ENCODE measurements at regions not wholly inside any gene's neighbourhood (a gene's known extent, or its start where the extent isn't known, plus 50 kb on each side); places are given as distances from the start of the nearest gene placed in this dataset.

DNA sequence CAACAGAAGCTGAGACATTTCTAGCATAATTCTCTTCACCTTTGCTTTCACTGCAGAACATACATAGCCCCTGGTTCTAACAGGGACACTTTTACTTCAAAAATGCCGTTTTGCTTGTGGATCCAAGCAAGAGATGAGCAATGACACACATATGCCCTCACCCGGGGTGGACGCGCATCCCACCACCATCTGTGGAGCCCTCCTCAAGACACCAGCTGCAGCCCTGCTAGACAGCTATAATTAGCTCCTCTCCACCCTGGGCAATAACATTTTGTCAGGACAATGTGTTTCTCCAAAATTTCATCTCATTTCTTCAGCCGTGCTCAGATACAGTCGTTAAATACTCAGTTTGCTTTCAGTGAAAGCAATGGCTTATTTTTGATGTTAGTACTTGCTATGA, 368.7 kb upstream of the RAB6C start:
- no peak for DNase-seq (ENCODE audit: low spot score)
- intact Hi-C loops (cut with DNase I) = no loop called here

DNA sequence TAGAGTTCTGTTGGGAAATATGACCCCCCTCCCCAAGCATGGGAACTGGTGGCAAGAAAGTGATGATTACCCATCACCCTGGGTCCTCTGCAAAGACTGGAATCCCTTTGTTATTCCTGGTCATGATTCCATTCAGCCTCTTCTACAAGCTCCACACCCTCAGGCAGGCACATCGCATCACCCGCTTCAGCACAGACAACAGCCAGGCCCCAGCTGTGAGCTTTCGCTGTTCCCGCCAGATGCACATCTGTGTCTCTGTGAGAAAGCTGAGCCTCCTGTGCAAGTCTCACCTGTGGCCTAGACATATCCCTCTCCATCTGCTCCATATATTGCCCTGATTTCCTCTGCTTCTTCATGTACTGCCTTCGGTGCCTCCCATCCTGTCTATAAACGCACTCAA, 368.0 kb upstream of the RAB6C start:
- intact Hi-C loops (cut with DNase I) = no loop called here
- no peak for DNase-seq (ENCODE audit: low spot score)

DNA sequence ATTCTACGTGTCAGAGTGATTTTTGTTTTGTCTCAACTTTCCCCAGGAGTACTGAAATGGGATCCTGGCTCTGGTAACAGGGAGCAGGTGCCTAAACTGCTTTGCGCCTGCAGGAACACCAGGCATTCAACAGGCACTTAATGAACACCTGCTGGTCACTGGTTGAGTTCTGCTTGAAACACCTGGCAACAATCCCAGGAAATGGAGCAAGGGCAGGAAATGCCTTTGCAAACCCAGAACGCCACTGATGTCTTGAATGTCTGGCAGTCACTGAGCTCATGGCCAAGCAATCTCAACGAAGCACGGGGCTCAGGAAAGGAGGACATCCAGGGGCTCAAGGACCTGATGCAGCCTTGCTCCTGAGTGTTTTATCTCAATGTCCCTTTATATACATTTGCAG, 360.0 kb upstream of the RAB6C start:
- no peak for DNase-seq (ENCODE audit: low spot score)
- intact Hi-C loops (cut with DNase I) = no loop called here

DNA sequence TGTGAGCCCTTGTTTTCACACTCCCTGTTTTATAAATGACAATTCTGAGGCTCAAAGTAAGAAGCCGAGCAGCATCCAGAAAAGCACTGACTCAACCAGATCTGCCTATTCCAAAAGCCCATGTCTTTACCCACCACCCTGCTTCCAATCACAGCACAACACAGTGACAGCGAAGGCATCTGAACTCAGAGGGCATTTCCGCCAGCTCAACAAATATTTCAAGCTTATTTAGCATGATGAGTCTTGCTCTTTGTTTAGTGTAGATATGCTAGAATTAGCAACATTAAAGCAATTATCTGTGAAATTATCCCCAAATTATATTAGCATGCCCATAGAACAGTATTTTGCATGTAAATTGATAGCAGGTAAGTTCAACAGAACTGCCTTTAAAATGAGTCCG, 359.1 kb upstream of the RAB6C start:
- no peak for DNase-seq (ENCODE audit: low spot score)
- intact Hi-C loops (cut with DNase I) = no loop called here

DNA sequence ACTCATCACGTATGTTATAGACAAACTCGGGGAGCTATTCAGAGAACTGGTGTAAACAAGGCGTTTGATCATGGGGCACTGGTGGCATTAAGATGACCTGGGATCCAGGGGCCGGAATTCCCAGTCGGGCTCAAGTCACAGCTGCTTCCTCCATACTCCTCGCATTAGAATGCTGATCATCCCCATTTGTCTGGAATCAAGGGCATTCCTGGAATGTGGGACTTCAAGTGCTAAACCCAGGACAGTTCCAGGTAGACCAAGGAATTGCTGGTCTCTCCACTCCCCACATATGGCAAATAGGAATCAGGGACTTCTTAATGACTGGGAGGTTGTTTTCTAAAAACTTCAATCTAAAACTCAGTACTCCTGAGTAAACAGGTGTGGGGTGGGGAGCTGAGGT, 355.7 kb upstream of the RAB6C start:
- intact Hi-C loops (cut with DNase I) = no loop called here
- DNase-seq (ENCODE audit: low spot score) = no peak

DNA sequence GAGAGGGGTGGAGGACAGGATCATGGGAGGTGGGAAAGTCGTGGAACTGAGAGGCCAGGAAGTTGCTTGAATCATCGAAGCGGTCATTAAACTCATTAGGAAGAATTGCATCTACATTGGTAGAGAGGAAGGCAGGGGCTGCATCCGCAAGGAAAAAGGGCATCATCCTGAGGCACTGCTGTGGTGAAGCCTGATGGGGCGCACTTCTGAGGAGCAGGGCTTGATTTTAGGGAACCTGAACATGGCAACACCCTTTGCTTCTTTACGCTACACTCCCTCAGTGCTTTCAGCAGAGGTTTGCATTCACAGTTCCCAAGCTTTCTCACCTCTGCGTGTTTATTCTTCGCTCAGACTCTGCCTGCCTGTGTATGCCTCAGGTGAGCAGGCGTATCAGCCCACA, 352.0 kb upstream of the RAB6C start:
- DNase-seq (ENCODE audit: low spot score) = no peak
- intact Hi-C loops (cut with DNase I) = no loop called here

DNA sequence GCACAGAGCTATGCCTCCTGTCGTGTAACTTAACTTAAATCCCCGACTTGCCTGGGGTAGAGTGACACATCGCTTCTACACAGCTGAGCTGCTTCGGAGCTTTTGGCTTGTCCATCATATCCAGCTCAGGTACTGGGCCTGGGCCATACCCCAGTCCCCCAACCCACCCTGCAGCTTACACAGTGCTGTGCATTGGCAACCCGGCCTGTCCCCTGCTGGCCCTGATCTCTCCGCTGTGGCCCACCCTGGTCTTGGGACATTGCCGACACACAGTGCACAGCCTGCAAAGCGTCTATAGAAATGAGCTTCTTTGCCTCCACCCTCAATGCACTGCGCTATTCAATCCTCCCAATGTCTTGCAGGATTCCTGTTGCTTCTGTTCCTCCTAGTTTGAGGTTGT, 342.8 kb upstream of the RAB6C start:
- no peak for DNase-seq (ENCODE audit: low spot score)
- intact Hi-C loops (cut with DNase I) = no loop called here

DNA sequence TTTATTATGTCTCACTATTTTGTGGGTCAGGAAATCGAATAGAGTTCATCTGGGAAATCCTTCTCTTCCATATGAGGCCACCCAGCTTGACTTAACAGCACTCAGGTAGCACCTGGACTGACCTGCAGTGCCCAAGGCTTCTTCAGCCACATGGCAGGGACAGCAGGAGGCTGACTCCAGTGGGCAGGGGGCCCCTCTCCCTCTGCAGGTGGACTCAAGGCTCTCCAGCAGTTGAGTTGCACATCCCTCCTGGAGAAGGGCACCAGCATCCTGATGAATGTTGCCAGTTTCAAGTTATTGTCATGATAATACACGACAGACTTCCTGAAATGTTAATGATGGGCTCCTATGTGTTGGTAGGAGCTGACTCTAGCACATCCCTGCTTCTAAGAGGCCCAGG, 338.1 kb upstream of the RAB6C start:
- no peak for DNase-seq (ENCODE audit: low spot score)
- intact Hi-C loops (cut with DNase I) = no loop called here

DNA sequence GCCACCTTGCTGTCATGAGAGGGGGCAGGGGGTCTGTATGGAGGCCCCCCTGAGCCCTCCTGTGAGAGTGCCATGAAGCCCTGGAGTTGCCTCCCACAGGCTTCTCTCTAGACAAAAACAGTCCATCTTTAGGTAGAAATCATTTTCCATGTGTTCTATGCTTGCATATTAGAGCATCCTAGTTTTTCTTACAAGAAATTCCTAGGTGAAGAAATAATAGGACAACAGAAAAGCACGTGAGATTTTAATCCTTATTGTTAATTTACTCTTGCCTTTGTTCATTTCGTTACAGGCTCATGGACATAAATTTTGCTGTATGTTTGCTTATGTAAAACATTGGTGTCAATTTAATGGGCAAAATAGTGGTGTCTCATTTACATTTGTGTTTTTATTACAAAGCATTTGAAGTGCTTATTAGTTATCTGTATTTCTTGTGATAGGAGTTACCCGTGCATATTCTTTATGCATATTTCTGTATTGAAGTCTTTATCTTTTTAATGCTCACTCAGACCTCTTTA, 336.9 kb upstream of the RAB6C start:
- DNase-seq (ENCODE audit: low spot score) = no peak
- intact Hi-C loops (cut with DNase I) = no loop called here

DNA sequence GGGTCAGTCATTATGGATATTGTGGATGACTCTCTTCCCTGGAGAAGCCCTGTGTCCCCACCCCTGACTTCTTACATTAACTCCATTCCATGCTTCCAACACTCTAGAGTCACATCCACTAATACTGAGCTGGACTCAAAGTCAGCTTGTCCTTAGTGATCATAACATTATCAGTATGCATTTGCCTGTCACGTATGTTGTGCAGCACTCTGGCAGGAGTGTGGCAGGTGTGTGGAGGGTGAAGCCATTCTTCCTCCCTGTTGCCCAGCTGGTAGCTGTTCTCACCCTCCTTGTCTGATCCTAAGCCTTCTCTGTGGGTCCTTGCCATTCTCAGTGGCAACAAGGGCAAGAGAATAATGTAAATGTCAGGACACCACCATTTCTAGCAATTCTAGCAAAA, 334.1 kb upstream of the RAB6C start:
- DNase-seq (ENCODE audit: low spot score) = no peak
- intact Hi-C loops (cut with DNase I) = no loop called here

DNA sequence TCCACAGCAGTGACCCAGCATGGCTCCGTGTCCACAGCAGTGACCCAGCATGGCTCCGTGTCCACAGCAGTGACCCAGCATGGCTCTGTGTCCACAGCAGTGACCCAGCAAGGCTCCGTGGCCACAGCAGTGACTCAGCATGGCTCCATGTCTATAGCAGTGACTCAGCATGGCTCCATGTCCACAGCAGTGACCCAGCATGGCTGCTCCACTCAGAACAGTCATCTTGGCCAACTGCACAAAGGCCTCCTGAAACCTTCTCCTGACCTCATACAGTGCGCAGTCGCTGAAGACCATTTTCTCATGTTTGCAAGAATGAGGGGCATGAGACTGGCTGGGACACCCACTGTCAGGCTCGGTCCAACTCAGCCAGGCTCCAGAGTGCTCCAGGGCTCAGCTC, 333.4 kb upstream of the RAB6C start:
- DNase-seq (ENCODE audit: low spot score) = no peak
- intact Hi-C loops (cut with DNase I) = no loop called here

DNA sequence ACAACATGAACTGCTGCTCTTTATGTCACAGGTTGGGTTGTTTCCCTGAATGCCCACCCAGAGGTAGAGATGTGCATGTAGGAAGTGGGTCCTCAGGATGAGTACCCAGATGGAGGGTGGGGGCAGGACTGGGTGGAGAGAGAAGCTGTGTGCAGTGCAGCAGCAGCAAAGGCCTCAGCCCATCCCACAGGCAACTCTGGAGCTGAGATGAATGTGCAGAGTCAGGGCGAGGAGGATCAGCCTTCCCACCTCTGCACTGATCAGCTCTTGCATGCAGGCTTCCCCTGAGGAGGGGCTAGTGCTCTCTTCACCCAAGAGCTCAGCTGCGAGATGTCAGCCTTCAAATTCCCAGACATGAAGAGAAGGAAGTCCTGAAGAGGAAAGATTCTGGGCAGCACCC, 326.2 kb upstream of the RAB6C start:
- no peak for DNase-seq (ENCODE audit: low spot score)
- intact Hi-C loops (cut with DNase I) = no loop called here

DNA sequence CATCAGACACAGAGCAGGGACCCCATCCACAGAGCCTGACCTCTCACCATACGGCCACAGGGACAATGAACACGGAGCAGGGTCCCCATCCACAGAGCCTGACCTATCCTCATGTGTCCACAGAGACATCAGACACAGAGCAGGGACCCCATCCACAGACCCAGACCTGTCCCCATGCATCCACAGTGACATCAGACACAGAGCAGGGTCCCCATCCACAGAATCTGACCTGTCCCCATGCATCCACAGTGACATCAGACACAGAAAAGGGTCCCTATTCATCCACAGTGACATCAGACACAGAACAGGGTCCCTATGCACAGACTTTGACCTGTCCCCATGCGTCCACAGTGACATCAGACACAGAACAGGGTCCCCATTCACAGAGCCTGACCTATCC, 325.1 kb upstream of the RAB6C start:
- DNase-seq (ENCODE audit: low spot score) = no peak
- intact Hi-C loops (cut with DNase I) = no loop called here

DNA sequence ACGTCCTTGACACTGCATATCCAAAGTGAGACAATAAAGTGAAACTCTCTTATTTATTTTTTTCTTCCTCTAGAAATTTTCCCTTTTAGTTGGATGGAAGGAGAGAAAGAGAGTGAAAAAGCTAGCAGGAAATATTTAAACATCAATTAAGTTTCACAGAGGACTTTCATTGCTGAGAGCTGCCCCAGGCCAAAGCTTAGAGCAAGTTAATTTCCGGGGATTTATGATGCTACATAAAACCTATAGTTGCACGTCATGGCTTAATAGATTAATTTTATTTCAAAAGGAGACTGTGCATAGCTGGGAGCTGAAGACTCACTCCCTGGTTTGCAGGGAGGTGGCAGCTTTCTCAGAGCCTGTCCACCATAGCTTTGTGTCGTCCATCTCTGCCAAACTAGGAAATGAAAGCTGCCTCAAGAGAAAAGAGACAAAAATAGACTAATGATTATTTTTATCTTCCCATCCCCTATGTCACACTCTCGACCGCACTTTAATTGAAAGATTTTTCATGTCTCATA, 323.3 kb upstream of the RAB6C start:
- intact Hi-C loops (cut with DNase I) = no loop called here
- DNase-seq (ENCODE audit: low spot score) = no peak

DNA sequence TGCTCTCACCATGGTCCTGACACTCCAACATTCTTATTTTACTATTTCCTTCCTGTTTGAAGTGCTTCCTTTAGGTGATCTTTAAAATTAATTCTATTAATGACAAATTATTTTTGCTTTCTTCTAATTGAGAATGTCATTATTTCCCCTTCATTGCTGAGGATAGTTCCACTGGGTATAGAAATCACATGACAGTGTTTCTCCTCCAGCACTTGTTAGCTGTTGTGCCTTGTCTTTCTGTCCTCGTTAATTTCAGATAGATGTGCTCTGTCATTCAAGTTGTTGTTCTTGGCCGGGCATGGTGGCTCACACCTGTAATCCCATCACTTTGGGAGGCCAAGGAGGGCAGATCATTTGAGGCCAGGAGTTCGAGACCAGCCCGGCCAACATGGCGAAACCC, 321.0 kb upstream of the RAB6C start:
- intact Hi-C loops (cut with DNase I) = no loop called here
- no peak for DNase-seq (ENCODE audit: low spot score)

DNA sequence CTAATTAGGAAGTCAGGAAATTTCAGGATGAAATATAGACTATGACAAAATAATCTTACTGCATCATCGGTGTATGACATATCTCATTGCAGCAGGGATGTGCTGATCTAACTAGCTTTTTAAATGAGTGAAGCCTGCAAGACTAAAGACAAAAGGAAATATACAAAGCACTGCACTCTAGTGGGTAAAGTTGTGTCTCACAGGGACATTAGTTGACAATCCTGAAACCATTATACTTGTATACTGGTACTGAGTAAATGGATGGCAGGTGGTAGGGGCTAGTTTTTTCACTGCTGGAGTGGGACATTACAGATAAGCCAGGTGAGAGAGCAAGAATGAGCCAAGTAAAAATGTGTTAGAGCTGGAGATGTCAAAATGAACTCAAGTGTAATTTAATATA, 317.5 kb upstream of the RAB6C start:
- intact Hi-C loops (cut with DNase I) = no loop called here
- DNase-seq (ENCODE audit: low spot score) = no peak

DNA sequence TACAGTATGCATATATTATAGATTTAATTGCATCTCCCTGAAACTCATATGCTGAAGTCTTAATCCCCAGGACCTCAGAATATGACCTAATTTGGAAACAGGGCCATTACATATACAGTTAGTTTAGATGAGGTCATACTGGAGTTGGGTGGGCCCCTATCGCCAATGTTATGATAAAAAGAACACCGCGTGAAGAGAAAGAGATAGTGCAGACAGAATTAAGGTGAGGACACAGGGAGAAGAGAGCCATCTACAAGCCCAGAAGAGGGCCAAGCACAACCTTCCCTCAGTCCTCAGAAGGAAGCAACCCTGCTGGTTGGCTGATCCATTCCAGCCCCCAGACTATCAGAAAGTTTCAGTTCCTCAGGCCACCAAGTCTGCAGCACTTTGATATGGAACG, 311.9 kb upstream of the RAB6C start:
- DNase-seq (ENCODE audit: low spot score) = no peak
- intact Hi-C loops (cut with DNase I) = no loop called here

DNA sequence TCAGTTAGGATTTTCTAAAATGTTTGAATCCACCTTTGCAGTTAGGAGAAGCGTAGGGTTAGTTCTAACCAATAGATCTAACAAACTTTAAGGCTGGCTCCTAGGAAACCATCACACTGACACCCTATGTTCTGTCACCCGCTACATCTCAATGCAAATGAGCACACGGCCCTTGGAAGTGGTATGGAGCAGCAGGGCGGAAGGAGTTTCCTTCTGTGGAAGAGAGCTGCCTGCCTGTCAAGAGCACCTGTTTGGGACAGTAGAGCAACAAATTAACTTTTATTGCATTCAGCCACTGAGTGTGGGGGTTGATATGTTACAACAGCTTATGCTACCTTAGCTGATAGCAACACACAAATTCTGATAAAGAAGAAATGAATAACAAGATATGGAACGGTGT, 306.9 kb upstream of the RAB6C start:
- intact Hi-C loops (cut with DNase I) = no loop called here
- DNase-seq (ENCODE audit: low spot score) = no peak

DNA sequence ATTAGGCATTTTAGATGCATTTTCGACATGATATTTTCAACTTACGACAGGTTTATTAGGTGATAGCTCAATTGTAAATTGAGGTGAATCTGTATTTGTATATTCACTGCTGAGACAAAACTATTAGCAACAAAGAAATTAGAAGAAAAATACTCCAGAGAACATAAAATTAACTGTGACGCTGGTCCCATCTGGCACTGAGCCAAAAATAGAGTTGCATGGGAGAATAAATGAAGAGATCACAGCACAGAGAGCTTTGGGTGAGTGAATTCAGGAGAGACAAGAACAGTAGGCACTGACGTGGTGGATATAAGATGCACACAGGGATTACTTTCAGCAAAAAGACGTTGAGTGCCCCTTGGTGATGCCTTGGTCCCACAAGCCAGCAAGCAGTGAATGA, 306.2 kb upstream of the RAB6C start:
- DNase-seq (ENCODE audit: low spot score) = no peak
- intact Hi-C loops (cut with DNase I) = no loop called here

DNA sequence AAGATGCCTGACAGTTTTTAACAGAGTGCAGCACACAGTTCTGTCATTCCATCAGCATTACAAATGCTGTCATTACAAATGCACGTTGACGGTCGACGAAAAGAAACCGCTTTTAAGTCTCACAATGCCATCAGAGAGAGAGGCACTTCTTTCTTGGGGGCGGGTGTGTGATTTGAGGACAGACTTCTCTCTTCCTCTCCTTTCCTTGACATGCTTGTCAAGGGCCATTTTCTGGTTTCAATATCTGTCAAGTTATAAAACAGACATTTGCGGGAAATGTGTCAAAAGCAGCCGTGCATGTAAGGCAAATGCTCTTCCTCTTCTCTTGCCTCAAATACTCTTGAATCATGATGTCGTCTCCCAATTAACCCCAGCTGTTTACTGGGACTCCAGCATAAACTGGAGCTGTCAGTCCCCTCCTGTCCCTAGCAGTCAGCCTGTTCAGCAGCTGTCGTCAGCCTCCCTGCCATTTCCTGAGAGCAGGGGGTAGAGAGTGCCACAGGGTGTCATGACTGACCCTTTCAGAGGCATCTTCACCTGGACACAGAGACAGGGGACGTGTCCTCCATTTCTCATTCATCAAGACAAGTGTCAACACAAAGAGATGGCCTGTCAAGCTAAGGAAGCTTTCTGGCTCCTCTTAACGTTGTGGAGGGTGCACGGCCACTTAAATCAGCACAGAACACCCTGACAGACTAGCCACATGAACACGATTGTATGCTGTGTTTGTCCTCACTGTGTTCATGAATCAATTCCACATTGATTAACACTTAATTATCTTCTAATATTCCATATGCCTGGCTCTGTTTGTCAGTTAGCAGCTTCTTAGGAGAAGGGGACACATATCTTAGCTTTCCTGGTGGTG, 305.4 kb upstream of the RAB6C start:
- no peak for DNase-seq (ENCODE audit: low spot score)
- intact Hi-C loops (cut with DNase I) = no loop called here

DNA sequence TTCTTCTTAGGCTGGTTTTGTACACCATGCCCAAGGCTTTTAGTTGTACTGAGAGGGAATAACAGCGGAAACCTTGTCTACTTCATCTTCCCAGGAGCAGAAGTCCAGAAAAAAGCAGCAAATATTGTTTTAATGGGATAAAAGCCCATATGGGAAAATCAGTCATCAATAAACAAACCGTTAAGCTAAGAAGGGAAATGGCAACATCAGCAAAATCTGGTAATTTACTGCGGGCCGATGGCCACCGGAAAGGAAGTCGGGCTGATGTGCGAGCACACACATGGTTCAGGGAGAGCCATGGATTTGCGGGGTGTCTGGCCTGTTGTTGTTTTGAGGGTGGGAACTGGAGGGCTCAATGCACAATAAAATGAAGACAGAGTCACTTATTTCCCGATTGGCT, 300.7 kb upstream of the RAB6C start:
- no peak for DNase-seq (ENCODE audit: low spot score)
- intact Hi-C loops (cut with DNase I) = no loop called here

DNA sequence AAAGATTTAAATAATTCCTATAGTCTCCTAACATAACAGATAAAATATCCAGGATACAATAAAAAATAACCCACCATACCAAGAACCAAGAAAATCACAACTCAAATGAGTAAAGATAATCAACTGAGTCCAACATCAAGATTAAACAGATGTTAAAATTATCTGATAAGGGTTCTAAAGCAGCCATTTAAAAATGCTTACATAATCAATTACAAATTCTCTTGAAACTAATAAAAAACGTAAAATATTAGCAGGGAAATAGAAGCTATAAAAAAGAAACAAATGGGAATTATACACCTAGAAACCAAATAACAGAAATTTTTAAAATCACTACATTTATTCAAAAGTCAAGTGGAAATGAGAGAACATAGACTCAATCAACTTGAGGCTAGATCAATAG, 297.7 kb upstream of the RAB6C start:
- no peak for DNase-seq (ENCODE audit: low spot score)
- intact Hi-C loops (cut with DNase I) = no loop called here
